ENCODE measurements at regions not wholly inside any gene's neighbourhood (a gene's known extent, or its start where the extent isn't known, plus 50 kb on each side); places are given as distances from the start of the nearest gene placed in this dataset.

DNA sequence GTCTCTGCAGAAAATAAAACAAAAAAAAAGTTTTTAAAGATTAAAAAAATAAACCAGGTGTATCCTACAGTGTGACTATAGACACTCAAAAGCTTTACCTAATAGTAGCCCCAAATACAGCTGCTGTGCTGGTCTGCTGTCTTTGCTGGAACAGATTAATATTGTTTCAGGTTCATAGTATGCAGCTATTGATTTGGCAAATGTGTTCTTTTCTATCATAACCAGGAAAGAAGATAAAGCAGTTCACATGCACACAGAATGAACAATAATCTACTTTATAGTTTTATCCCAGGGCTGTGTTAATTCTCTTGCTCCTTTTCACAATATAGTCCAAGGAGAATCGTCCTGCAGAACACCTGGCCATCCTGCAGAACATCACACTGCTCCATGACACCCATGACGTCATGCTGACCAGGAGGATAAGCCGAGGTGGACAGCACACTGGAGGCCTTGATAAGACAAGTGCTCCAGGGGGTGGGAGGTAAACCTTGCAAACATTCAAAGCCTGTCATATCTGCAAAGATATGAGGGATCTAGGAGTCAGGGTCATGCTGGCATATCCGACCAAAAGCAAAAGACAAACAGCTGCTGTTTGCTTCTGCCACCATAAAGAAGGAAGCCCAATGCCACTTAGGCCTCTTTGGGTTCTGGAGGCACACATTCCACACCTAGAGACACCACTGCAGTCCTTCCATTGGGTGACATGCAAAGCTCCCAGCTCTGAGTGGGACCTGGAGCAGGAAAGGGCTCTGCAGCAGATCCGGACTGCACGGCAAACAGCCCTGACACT is 86.1 kb upstream of the SLC2A1 start:
- POLR2A ChIA-PET, result no interaction called here
- TF ChIP-seq, protein P1, sequence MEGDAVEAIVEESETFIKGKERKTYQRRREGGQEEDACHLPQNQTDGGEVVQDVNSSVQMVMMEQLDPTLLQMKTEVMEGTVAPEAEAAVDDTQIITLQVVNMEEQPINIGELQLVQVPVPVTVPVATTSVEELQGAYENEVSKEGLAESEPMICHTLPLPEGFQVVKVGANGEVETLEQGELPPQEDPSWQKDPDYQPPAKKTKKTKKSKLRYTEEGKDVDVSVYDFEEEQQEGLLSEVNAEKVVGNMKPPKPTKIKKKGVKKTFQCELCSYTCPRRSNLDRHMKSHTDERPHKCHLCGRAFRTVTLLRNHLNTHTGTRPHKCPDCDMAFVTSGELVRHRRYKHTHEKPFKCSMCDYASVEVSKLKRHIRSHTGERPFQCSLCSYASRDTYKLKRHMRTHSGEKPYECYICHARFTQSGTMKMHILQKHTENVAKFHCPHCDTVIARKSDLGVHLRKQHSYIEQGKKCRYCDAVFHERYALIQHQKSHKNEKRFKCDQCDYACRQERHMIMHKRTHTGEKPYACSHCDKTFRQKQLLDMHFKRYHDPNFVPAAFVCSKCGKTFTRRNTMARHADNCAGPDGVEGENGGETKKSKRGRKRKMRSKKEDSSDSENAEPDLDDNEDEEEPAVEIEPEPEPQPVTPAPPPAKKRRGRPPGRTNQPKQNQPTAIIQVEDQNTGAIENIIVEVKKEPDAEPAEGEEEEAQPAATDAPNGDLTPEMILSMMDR (IDR thresholded peaks at IDR 0.05; ENCODE audit: control extremely low read depth, extremely low read depth, low read depth, missing control alignments), result no peak
- CTCF ChIA-PET, result interaction anchor here (3.0 kb wide), 1 partner anchor 132 kb away, joined by 8 read pairs; no protein-coding TSS in a partner anchor
- DNase-seq (ENCODE audit: extremely low spot score), result no peak

DNA sequence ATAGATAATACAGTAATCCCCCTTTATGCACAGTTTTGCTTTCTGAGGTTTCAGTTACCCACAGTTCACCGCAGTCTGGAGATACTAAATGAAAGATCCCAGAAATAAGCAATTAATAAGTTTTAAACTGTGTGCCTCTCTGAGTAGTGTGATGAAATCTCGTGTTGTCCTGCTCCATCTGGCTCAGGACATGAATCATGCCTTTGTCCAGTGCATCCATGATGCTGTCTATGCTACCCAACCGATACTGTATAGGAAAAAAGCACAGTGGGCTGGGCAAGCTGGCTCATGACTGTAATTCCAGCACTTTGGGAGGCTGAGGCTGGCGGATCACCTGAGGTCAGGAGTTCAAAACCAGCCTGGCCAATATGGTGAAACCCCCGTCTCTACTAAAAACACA is 85.0 kb upstream of the SLC2A1 start:
- no peak for DNase-seq (ENCODE audit: extremely low spot score)
- CTCF ChIA-PET, result interaction anchor here (1.1 to 3.5 kb wide), 3 partner anchors 10 to 72 kb away, joined by 3 to 15 read pairs (median 4); no protein-coding TSS in a partner anchor
- TF ChIP-seq, protein P1 (IDR thresholded peaks at IDR 0.05; ENCODE audit: control extremely low read depth, extremely low read depth, low read depth, missing control alignments), result no peak
- POLR2A ChIA-PET, result no interaction called here

DNA sequence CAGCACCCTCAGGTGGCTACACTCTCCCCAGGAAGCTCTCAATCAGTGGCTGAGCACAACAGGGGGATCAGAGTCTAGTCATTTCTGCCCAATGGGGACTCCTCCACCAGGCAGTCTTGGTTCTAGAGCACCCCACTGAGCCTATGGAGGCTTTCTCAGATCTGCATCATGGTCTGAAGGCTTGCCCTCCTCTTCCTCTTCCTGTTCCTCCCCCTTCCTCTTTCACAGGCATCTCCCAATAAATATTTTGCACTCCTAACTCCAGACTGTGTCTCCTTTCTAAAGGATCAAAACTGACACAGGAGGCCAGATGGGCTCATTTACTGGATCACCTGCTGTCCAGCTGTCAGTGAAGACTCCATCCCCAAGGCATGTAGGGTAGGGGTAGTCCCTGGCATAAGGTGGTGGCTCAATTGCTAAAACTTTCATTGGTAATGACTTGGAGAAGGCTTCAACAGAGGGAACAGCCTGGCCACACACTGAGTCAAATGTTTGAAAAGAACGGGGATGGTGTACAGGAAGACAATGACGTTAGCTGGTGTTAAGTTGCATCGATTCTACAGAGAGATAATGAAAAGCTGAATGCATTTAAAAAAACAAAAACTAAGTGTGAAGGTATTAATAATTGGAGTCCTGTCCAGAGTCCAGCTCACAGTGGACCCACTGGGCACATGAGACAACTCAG is 84.2 kb upstream of the SLC2A1 start:
- TF ChIP-seq, protein P1 (IDR thresholded peaks at IDR 0.05; ENCODE audit: control extremely low read depth, extremely low read depth, low read depth, missing control alignments), result no peak
- ChIA-PET CTCF (interaction anchor here (1.1 to 3.5 kb wide), 4 partner anchors 9 to 130 kb away, joined by 3 to 15 read pairs (median 4); no protein-coding TSS in a partner anchor), POLR2A (no interaction called here)
- no peak for DNase-seq (ENCODE audit: extremely low spot score)

DNA sequence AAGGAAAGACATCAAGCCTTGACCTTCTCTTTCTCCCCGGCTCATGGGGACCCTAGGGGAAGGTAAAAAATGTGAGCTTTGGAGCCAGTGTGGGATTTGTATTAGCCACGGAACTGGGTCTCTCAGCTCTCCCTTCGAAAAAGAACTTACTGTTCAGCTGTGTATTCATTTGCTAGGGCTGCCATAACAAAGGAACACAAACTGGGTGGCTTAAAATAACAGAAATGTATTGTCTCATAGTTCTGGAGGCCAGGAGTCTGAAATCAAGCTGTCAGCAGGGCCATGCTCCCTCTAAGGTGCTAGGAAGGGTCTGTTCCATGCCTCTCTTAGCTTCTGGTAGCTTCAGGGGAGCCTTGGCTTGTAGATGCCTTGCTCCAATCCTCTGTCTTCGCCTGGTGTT is 83.5 kb upstream of the SLC2A1 start:
- CTCF ChIA-PET, result interaction anchor here (1.4 to 3.5 kb wide), 3 partner anchors 31 to 129 kb away, joined by 3 to 15 read pairs (median 4); no protein-coding TSS in a partner anchor
- no peak for DNase-seq (ENCODE audit: extremely low spot score)
- POLR2A ChIA-PET, result no interaction called here
- TF ChIP-seq, protein P1 (IDR thresholded peaks at IDR 0.05; ENCODE audit: control extremely low read depth, extremely low read depth, low read depth, missing control alignments), result no peak

DNA sequence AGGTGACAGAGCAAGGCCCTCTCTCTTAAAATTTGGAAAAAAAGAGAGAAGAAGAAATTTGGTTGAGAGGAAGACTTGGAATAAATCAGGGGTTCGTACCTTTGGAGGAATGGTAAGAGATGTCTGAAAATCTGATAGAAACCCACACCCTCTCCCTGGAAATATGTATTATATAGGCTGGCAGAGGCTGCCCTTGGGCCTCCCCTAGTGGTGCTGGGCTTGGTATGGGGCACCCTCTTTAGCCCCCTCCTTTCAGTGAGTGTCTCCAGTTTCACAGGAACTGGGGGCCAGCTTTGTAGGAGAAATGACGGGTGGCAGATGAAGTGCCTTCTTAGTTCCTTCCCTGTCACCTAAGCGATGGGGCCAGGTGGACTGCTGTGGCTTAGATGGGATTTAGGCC is 82.9 kb upstream of the SLC2A1 start:
- CTCF ChIA-PET, result interaction anchor here (1.4 to 3.5 kb wide), 2 partner anchors 32 to 41 kb away, joined by 3 to 15 read pairs; no protein-coding TSS in a partner anchor
- no peak for DNase-seq (ENCODE audit: extremely low spot score)
- TF ChIP-seq, protein P1 (IDR thresholded peaks at IDR 0.05; ENCODE audit: control extremely low read depth, extremely low read depth, low read depth, missing control alignments), result no peak
- POLR2A ChIA-PET, result no interaction called here

DNA sequence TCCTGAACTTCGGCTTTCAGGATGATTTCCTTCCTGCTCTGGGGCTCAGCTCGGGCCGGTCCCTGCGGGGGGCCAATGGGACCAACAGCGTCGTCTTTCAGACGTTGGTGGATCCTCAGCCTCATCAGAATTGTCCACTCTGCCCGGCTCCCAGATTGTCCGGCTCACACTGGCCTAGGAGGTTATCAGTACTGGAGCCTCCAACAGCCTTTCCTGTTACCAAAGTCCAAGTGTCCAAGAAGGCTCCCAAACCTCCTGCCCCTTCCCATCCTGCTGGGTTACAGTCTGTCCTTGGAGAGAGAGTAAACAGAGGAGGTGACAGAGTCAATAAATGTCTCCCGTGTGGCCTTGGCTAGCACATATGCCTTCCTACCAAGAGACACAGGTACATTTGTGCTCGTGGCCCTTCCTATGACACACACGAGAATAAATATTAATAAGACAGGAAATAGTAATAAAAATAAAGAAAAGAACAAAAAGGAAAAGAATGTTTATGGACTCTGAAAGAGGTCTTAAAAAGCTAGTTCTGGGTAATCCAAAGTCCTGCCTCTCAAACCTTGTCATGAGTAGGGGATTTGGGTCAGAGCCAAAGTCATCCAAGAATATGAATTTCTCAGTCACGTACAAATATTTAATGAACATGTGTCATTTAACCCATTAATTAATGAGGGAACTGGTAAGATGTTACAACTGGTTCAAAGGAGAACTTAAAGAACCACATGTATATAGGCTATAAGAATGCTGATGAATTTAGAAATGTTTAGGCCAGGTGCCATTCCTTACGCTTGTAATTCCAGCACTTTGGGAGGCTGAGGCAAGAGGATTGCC is 80.8 kb upstream of the SLC2A1 start:
- POLR2A ChIA-PET, result no interaction called here
- TF ChIP-seq, protein P1 (IDR thresholded peaks at IDR 0.05; ENCODE audit: control extremely low read depth, extremely low read depth, low read depth, missing control alignments), result no peak
- DNase-seq (ENCODE audit: extremely low spot score), result no peak
- CTCF ChIA-PET, result no interaction called here

Measured in GM10248 (cell line).